ENCODE measurements at regions not wholly inside any gene's neighbourhood (a gene's known extent, or its start where the extent isn't known, plus 50 kb on each side); places are given as distances from the start of the nearest gene placed in this dataset.
A peak's percentile ranks its signal among the peaks of the same experiment; 100 is the strongest.

- TF ChIP-seq CTCF (IDR thresholded peaks at IDR 0.05; ENCODE audit: extremely low read depth, low read depth, low read length): no peak
- peaks cover 55% of the 10 kb centered on the region for H3K27me3 ChIP-seq (ENCODE audit: insufficient read depth, low read length)
- no peaks in the 10 kb centered on the region for H3K4me1 ChIP-seq (ENCODE audit: insufficient read depth, low read length)
Measured at GRCh38 chr3:195012571-195012970, 258.4 kb downstream of the XXYLT1 start.

GRCh38 chr3:195013411-195014361, 257.3 kb downstream of the XXYLT1 start:
- Histone ChIP-seq H3K4me2 (ENCODE audit: insufficient read depth, low read length) (no peak overlapping the region), H3K4me1 (ENCODE audit: insufficient read depth, low read length) (no peaks in the 10 kb centered on the region), H3K36me3 (ENCODE audit: insufficient read depth, low read length) (no peaks in the 10 kb centered on the region), H3K9me3 (ENCODE audit: low read depth, low read length) (no peaks in the 10 kb centered on the region), H3K27me3 (ENCODE audit: insufficient read depth, low read length) (peaks cover 57% of the 10 kb centered on the region), H3K27ac (ENCODE audit: low read depth, low read length) (no peak overlapping the region), H3K4me3 (ENCODE audit: insufficient read depth, low read length) (no peak overlapping the region), H3K79me2 (ENCODE audit: insufficient read depth, low read length) (no peaks in the 10 kb centered on the region), H4K20me1 (ENCODE audit: insufficient read depth, low read length) (no peaks in the 10 kb centered on the region), H2AFZ (ENCODE audit: low read length) (no peak overlapping the region)
- TF ChIP-seq CTCF (IDR thresholded peaks at IDR 0.05; ENCODE audit: extremely low read depth, low read depth, low read length): no peak
- no peak for DNase-seq (ENCODE audit: insufficient read length, low spot score, missing footprints)

More at GRCh38 chr3:195012571-195012970, 258.4 kb downstream of the XXYLT1 start:
- no peaks in the 10 kb centered on the region for H3K79me2 ChIP-seq (ENCODE audit: insufficient read depth, low read length)
- H3K27ac ChIP-seq (ENCODE audit: low read depth, low read length): no peak overlapping the region
- H3K4me3 ChIP-seq (ENCODE audit: insufficient read depth, low read length): no peak overlapping the region
- no peak overlapping the region for H2AFZ ChIP-seq (ENCODE audit: low read length)
- no peaks in the 10 kb centered on the region for H3K9me3 ChIP-seq (ENCODE audit: low read depth, low read length)
- H3K4me2 ChIP-seq (ENCODE audit: insufficient read depth, low read length): no peak overlapping the region
- no peak for DNase-seq (ENCODE audit: insufficient read length, low spot score, missing footprints)
- no peaks in the 10 kb centered on the region for H4K20me1 ChIP-seq (ENCODE audit: insufficient read depth, low read length)
- H3K36me3 ChIP-seq (ENCODE audit: insufficient read depth, low read length): no peaks in the 10 kb centered on the region

- Histone ChIP-seq H3K27ac (ENCODE audit: low read depth, low read length) (no peak overlapping the region), H3K9me3 (ENCODE audit: low read depth, low read length) (no peaks in the 10 kb centered on the region), H3K4me1 (ENCODE audit: insufficient read depth, low read length) (no peaks in the 10 kb centered on the region), H3K4me3 (ENCODE audit: insufficient read depth, low read length) (no peak overlapping the region), H3K27me3 (ENCODE audit: insufficient read depth, low read length) (peaks cover 66% of the 10 kb centered on the region), H2AFZ (ENCODE audit: low read length) (no peak overlapping the region), H3K4me2 (ENCODE audit: insufficient read depth, low read length) (no peak overlapping the region), H3K79me2 (ENCODE audit: insufficient read depth, low read length) (no peaks in the 10 kb centered on the region), H4K20me1 (ENCODE audit: insufficient read depth, low read length) (no peaks in the 10 kb centered on the region), H3K36me3 (ENCODE audit: insufficient read depth, low read length) (no peaks in the 10 kb centered on the region)
- TF ChIP-seq CTCF (IDR thresholded peaks at IDR 0.05; ENCODE audit: extremely low read depth, low read depth, low read length): no peak
- DNase-seq (ENCODE audit: insufficient read length, low spot score, missing footprints): peak; percentile 58
Measured at GRCh38 chr3:195015021-195015420, 255.9 kb downstream of the XXYLT1 start.

GRCh38 chr3:195017151-195017550, 253.8 kb downstream of the XXYLT1 start:
- no peaks in the 10 kb centered on the region for H3K4me1 ChIP-seq (ENCODE audit: insufficient read depth, low read length)
- TF ChIP-seq CTCF (IDR thresholded peaks at IDR 0.05; ENCODE audit: extremely low read depth, low read depth, low read length): no peak

More at GRCh38 chr3:195017151-195017550, 253.8 kb downstream of the XXYLT1 start:
- Histone ChIP-seq H3K27me3 (ENCODE audit: insufficient read depth, low read length) (peaks cover 75% of the 10 kb centered on the region), H2AFZ (ENCODE audit: low read length) (no peak overlapping the region), H3K27ac (ENCODE audit: low read depth, low read length) (no peak overlapping the region), H3K79me2 (ENCODE audit: insufficient read depth, low read length) (no peaks in the 10 kb centered on the region), H4K20me1 (ENCODE audit: insufficient read depth, low read length) (no peaks in the 10 kb centered on the region), H3K9me3 (ENCODE audit: low read depth, low read length) (no peaks in the 10 kb centered on the region), H3K36me3 (ENCODE audit: insufficient read depth, low read length) (no peaks in the 10 kb centered on the region), H3K4me3 (ENCODE audit: insufficient read depth, low read length) (no peak overlapping the region), H3K4me2 (ENCODE audit: insufficient read depth, low read length) (no peak overlapping the region)
- no peak for DNase-seq (ENCODE audit: insufficient read length, low spot score, missing footprints)
